H7 (cell line): ENCODE measurements at regions not wholly inside any gene's neighbourhood (a gene's known extent, or its start where the extent isn't known, plus 50 kb on each side); places are given as distances from the start of the nearest gene placed in this dataset.

Experiments
- DNase-seq: peaks from one replicate; pipeline ENCODE4 v3.0.0; 2012
- H3K27me3 ChIP-seq: 2 replicates; pipeline ENCODE4 v1.6.0; 2011; ENCODE audit warnings: mild to moderate bottlenecking, low read length; ENCODE audit not compliant: control insufficient read depth, insufficient read depth
- H3K36me3 ChIP-seq: replicated peaks from 2 replicates; pipeline ENCODE4 v1.5.1; 2011; ENCODE audit warnings: low read length; ENCODE audit not compliant: control insufficient read depth, insufficient read depth
- H3K4me3 ChIP-seq: 2 replicates; pipeline ENCODE4 v1.5.1; 2011; ENCODE audit warnings: low read depth, mild to moderate bottlenecking, control low read depth, low read length, moderate library complexity; ENCODE audit not compliant: insufficient read depth

- DNase-seq = peak; percentile 59
- Histone ChIP-seq H3K36me3 (no peaks in the 10 kb centered on the region), H3K4me3 (no peak overlapping the region), H3K27me3 (no peaks in the 10 kb centered on the region)
These were observed 302.1 kb downstream of the LPIN1 start for GRCh38 chr2:12048550-12048949.

GRCh38 chr2:12050396-12050795 is 304.0 kb downstream of the LPIN1 start:
- no peak for DNase-seq
- Histone ChIP-seq H3K27me3 (no peaks in the 10 kb centered on the region), H3K36me3 (no peaks in the 10 kb centered on the region), H3K4me3 (no peak overlapping the region)

- no peak for DNase-seq
- no peaks in the 10 kb centered on the region for H3K36me3 ChIP-seq
- no peak overlapping the region for H3K4me3 ChIP-seq
- no peaks in the 10 kb centered on the region for H3K27me3 ChIP-seq
These were observed 305.4 kb downstream of the LPIN1 start for GRCh38 chr2:12051831-12052230.

- H3K4me3 ChIP-seq = no peak overlapping the region
- no peaks in the 10 kb centered on the region for H3K27me3 ChIP-seq
- DNase-seq = no peak
- no peaks in the 10 kb centered on the region for H3K36me3 ChIP-seq
These were observed 306.4 kb downstream of the LPIN1 start for GRCh38 chr2:12052796-12053195.

- Histone ChIP-seq H3K4me3 (no peak overlapping the region), H3K27me3 (no peaks in the 10 kb centered on the region), H3K36me3 (no peaks in the 10 kb centered on the region)
- DNase-seq = no peak
These were observed 308.7 kb downstream of the LPIN1 start for GRCh38 chr2:12054956-12055618.

- Histone ChIP-seq H3K27me3 (no peaks in the 10 kb centered on the region), H3K4me3 (no peak overlapping the region), H3K36me3 (no peaks in the 10 kb centered on the region)
- DNase-seq = peak; percentile 13
These were observed 311.2 kb downstream of the LPIN1 start for GRCh38 chr2:12057436-12058166.

GRCh38 chr2:12059616-12060441 is 313.4 kb downstream of the LPIN1 start:
- Histone ChIP-seq H3K27me3 (no peaks in the 10 kb centered on the region), H3K36me3 (no peaks in the 10 kb centered on the region), H3K4me3 (no peak overlapping the region)
- no peak for DNase-seq

GRCh38 chr2:12060886-12061285 is 314.5 kb downstream of the LPIN1 start:
- DNase-seq = no peak

GRCh38 chr2:12061286-12062052 is 315.0 kb downstream of the LPIN1 start:
- H3K36me3 ChIP-seq = no peaks in the 10 kb centered on the region
- H3K4me3 ChIP-seq = no peak overlapping the region
- DNase-seq = no peak
- H3K27me3 ChIP-seq = no peaks in the 10 kb centered on the region

More at GRCh38 chr2:12060886-12061285, 314.5 kb downstream of the LPIN1 start:
- H3K27me3 ChIP-seq = no peaks in the 10 kb centered on the region
- no peaks in the 10 kb centered on the region for H3K36me3 ChIP-seq
- no peak overlapping the region for H3K4me3 ChIP-seq

- Histone ChIP-seq H3K27me3 (no peaks in the 10 kb centered on the region), H3K4me3 (no peak overlapping the region), H3K36me3 (no peaks in the 10 kb centered on the region)
- no peak for DNase-seq
These were observed 315.6 kb downstream of the LPIN1 start for GRCh38 chr2:12062053-12062395.

GRCh38 chr2:12063210-12063609 is 316.8 kb downstream of the LPIN1 start:
- Histone ChIP-seq H3K36me3 (no peaks in the 10 kb centered on the region), H3K27me3 (no peaks in the 10 kb centered on the region), H3K4me3 (no peak overlapping the region)
- no peak for DNase-seq

- H3K27me3 ChIP-seq = no peaks in the 10 kb centered on the region
- no peak overlapping the region for H3K4me3 ChIP-seq
- no peaks in the 10 kb centered on the region for H3K36me3 ChIP-seq
- peak; percentile 74 for DNase-seq
These were observed 317.7 kb downstream of the LPIN1 start for GRCh38 chr2:12064153-12064552.

GRCh38 chr2:12066116-12066515 is 319.7 kb downstream of the LPIN1 start:
- Histone ChIP-seq H3K4me3 (no peak overlapping the region), H3K27me3 (no peaks in the 10 kb centered on the region), H3K36me3 (no peaks in the 10 kb centered on the region)
- no peak for DNase-seq

GRCh38 chr2:12066986-12067385 is 320.6 kb downstream of the LPIN1 start:
- DNase-seq = no peak
- H3K27me3 ChIP-seq = no peaks in the 10 kb centered on the region
- H3K36me3 ChIP-seq = no peaks in the 10 kb centered on the region
- no peak overlapping the region for H3K4me3 ChIP-seq
